Ishikawa (cell line): ENCODE measurements at regions not wholly inside any gene's neighbourhood (a gene's known extent, or its start where the extent isn't known, plus 50 kb on each side); places are given as distances from the start of the nearest gene placed in this dataset.

ENCODE experiments used
- CEBPB ChIP-seq: IDR thresholded peaks from 2 replicates; pipeline ENCODE4 v1.6.1; 2012
- CREB1 ChIP-seq: IDR thresholded peaks from 2 replicates; pipeline ENCODE4 v1.6.1; 2012; ENCODE audit warnings: low read depth
- EGR1 ChIP-seq: IDR thresholded peaks from 2 replicates; pipeline ENCODE4 v1.6.1; 2012
- EP300 ChIP-seq: IDR thresholded peaks from 2 replicates; pipeline ENCODE4 v1.6.1; 2012; ENCODE audit warnings: borderline replicate concordance
- FOXM1 ChIP-seq: IDR thresholded peaks from 2 replicates; pipeline ENCODE4 v1.6.1; 2012; ENCODE audit warnings: low read depth, borderline replicate concordance
- MAX ChIP-seq: IDR thresholded peaks from 2 replicates; pipeline ENCODE4 v1.6.1; 2012
- NFIC ChIP-seq: IDR thresholded peaks from 2 replicates; pipeline ENCODE4 v1.6.1; 2012
- RAD21 ChIP-seq: IDR thresholded peaks from 2 replicates; pipeline ENCODE4 v1.6.1; 2012; ENCODE audit warnings: low read depth
- REST ChIP-seq: IDR thresholded peaks from 2 replicates; pipeline ENCODE4 v1.6.1; 2012; ENCODE audit warnings: low read depth, mild to moderate bottlenecking
- TAF1 ChIP-seq: IDR thresholded peaks from 2 replicates; pipeline ENCODE4 v1.6.1; 2012; ENCODE audit warnings: low read depth, mild to moderate bottlenecking
- TCF12 ChIP-seq: IDR thresholded peaks from 2 replicates; pipeline ENCODE4 v1.6.1; 2012; ENCODE audit warnings: low read depth
- TEAD4 ChIP-seq: IDR thresholded peaks from 2 replicates; pipeline ENCODE4 v1.6.1; 2012
- USF1 ChIP-seq: IDR thresholded peaks from 2 replicates; pipeline ENCODE4 v1.6.1; 2012
- YY1 ChIP-seq: IDR thresholded peaks from 2 replicates; pipeline ENCODE4 v1.6.1; 2012; ENCODE audit warnings: low read depth
- ZBTB7A ChIP-seq: IDR thresholded peaks from 2 replicates; pipeline ENCODE4 v1.6.1; 2012; ENCODE audit warnings: low read depth

DNA sequence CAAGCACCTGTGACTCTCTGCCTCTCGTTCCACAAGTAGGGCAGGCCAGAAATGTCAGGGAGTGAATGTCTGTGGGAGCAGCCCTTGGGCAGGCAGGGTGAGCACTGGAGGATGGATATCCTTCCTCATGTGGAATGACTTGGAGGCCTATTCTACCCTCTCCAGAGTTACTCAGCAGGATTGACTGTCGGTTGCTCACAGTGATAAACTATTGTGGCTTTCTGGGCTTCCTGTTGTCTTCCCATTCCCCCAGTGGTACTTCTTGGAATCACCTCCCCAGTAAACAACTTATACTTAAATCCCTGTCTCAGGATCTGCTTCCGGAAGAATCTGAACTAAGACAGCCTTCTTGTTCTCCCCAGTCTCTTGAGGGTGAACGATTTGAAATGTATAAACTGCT is 79.6 kb upstream of the MANSC4 start:
- TF ChIP-seq TEAD4, result no peak
- TF ChIP-seq YY1, result no peak
- TF ChIP-seq CREB1, result no peak
- TF ChIP-seq FOXM1, result no peak
- no peak for TF ChIP-seq ZBTB7A
- TF ChIP-seq USF1, result no peak
- no peak for TF ChIP-seq EGR1
- no peak for TF ChIP-seq CEBPB
- no peak for TF ChIP-seq RAD21
- TF ChIP-seq REST, result no peak
- TF ChIP-seq TCF12, result no peak
- no peak for TF ChIP-seq MAX
- no peak for TF ChIP-seq EP300
- no peak for TF ChIP-seq NFIC
- TF ChIP-seq TAF1, result no peak

DNA sequence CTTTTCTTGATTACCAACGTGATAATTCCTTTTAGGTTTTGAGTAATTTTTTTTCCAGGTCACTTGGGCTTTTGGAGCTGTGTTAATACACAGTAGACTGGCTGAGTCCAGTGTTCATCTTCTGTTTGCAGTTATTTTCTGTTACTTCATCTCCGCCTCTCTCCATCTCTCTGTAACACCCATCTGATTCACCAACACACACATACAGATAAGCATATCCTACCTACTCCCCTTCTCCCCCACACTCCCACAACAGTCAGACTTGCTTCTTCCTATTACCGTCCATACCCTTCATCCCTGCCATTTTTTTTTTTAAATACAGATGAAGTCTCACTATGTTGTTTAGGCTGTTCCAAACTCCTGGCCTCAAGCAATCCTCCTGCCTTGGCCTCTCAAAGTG is 72.7 kb upstream of the MANSC4 start:
- no peak for TF ChIP-seq CREB1
- TF ChIP-seq EGR1, result no peak
- no peak for TF ChIP-seq TCF12
- no peak for TF ChIP-seq FOXM1
- TF ChIP-seq REST, result no peak
- TF ChIP-seq ZBTB7A, result no peak
- TF ChIP-seq NFIC, result no peak
- TF ChIP-seq CEBPB, result no peak
- TF ChIP-seq USF1, result no peak
- TF ChIP-seq TAF1, result no peak
- TF ChIP-seq YY1, result no peak
- TF ChIP-seq EP300, result no peak
- TF ChIP-seq RAD21, result no peak
- no peak for TF ChIP-seq TEAD4
- no peak for TF ChIP-seq MAX
